HG03280 (cell line): ENCODE measurements at regions not wholly inside any gene's neighbourhood (a gene's known extent, or its start where the extent isn't known, plus 50 kb on each side); places are given as distances from the start of the nearest gene placed in this dataset.

Experiments used
- ATAC-seq: cut with Tn5 transposase; IDR thresholded peaks from one replicate; pipeline ENCODE4 v1.9.1; 2021; ENCODE audit warnings: mild to moderate bottlenecking, moderate library complexity; ENCODE audit not compliant: unreplicated experiment

- ATAC-seq, result no peak
Measured at GRCh38 chr15:69730281-69731080, 277.9 kb downstream of the RPLP1 start.

DNA sequence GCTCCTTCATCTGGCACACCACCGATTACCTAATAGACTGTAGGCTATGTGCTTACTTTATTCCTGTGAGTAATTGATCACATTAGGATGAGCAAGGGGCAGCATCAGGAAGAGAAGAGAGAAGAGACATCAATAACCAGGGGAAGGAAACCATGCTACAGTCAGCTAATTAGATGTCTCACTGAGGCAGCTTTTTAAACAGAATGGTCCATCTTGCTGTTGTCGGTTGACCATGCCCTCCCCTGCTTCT lies 278.4 kb downstream of the RPLP1 start:
- ATAC-seq, result no peak

DNA sequence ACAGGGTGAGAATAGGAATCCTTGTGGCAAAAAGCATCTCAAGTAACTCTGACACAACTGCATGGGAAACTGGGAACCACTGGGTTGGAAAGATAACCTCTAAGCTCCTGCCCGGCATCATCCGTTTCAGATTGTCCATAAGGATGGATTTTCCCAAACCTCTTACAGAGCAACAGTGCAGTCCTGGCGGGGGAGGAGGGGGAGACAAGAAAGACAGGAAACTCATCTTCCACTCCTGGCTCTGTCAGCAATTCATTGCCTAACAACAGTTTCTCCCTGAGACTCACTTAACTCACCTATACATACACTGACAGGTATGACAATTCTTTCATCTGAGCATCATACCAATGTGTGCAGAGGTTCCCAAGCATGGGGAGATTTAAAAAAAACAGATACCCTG lies 279.0 kb downstream of the RPLP1 start:
- ATAC-seq, result no peak

DNA sequence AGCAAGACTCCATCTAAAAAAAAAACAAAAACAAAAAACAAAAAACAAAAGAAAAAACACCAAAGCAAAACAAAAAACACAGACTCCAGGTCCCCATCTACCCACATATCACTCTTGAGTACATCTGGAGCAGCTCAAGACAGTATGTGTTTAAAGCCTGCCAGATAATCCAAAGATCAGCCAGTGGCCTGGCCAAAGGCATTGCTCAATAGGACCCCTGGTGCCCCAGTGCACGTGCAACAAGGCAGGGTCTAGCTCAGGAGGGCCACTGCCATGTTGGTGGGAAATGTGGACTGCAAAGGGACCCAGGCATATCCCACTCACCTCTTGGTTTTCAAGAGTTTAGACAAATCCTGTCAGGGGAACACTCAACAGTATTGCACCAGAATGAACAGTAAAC lies 279.5 kb downstream of the RPLP1 start:
- no peak for ATAC-seq

- no peak for ATAC-seq
Measured at GRCh38 chr15:69734699-69735098, 282.1 kb downstream of the RPLP1 start.

- ATAC-seq, result no peak
Measured at GRCh38 chr15:69735121-69735520, 282.5 kb downstream of the RPLP1 start.

DNA sequence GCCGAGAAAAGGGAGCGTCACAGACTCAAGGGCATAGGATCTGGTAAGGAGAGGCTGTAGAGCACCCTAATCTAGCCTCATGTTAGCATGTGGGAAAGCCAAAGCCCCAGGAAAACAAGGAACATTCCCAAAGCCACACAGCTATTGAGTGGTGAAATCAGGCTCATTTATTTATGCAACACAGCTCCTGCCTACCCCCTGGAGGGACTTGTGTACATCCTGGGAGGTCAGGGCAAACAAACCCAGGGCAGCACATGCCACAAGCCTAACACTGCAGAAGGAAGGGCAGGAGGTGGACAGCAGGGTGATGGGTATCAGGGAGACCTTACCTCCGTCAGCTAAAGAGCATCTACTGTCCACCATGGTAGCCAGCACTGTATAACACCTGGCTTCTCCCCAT lies 283.5 kb downstream of the RPLP1 start:
- ATAC-seq, result no peak

DNA sequence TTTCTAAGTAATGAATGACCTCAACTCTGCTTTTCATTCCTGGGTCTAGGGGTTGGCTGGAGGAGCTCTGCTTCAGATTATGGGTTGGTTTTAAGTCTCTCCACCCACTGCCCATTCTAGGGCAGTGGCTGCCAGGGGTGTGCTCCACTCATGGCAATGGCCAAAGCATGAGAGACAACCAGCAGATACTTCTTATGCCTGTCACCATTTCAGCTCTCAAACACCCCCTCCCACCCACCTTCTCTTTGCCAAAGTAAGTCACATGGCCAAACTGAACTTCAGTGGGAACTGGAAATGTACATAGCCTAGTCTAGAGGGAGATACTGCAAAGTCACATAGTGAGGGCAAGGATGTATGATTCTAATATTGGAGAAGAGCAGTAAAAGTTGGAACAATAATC lies 285.3 kb downstream of the RPLP1 start:
- no peak for ATAC-seq

- ATAC-seq, result no peak
Measured at GRCh38 chr15:69740684-69741083, 288.1 kb downstream of the RPLP1 start.

GRCh38 chr15:69742361-69742760 lies 289.7 kb downstream of the RPLP1 start:
- ATAC-seq, result no peak

DNA sequence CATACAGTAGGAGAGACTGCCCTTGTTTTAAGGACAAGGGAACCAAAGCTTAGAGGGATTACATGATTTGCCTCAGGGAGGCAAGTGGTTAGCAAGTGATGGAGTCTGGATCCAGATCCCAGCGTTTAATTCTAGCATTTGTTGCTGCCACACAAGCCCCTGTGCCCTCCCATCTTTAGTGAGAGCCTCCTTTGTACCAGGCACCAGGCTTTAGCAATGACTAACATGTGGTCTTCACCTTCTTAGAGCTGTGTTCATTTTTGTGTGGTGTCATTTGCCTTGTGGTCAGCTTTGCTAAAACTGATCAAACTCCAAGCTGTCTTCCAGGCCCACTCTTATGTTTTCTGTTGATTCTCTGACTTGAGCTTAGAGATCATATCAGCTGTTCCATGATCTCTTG lies 290.5 kb downstream of the RPLP1 start:
- no peak for ATAC-seq

- ATAC-seq, result no peak
Measured at GRCh38 chr15:69744391-69745162, 292.0 kb downstream of the RPLP1 start.

DNA sequence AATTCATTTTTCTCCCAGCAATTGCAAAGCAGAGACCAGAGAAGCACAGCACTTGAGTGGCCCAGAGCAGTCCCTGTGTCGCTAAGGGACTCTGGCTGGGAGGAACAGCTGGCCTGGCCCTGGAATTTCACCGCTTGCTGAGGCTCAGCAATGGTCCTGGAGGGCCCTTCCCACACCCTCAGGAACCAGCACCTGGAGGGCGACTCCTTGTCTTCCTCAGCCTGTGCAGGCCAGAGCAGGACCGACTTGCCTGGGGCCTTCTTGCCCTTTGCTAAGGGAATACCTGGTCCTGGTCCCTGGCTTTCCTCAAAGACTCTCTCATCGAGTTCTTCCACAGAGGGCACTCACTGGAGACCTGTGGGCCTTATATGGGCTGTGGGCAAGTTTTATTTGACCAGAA lies 294.6 kb downstream of the RPLP1 start:
- ATAC-seq, result no peak

DNA sequence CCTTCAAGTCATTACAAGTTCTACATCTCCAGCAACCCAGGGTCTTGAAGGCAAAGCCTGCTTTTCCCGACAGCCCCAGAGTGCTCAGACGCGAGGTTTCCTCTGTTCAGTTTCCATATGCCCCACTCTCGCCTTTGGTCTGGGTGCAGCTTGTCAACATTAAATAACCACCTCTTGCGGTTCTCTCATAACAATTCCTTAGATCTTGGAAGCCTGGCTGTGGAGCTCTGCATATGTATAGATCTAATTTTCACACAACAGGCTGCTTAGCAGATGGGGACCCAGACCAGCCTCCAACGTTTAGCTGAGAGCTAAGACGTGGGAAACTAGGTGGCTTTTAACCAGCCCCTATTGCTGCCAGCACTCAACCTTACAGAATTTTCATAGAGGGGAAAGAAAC lies 295.5 kb downstream of the RPLP1 start:
- ATAC-seq, result no peak

GRCh38 chr15:69748576-69749185 lies 296.1 kb downstream of the RPLP1 start:
- no peak for ATAC-seq

GRCh38 chr15:69749274-69749673 lies 296.7 kb downstream of the RPLP1 start:
- no peak for ATAC-seq

DNA sequence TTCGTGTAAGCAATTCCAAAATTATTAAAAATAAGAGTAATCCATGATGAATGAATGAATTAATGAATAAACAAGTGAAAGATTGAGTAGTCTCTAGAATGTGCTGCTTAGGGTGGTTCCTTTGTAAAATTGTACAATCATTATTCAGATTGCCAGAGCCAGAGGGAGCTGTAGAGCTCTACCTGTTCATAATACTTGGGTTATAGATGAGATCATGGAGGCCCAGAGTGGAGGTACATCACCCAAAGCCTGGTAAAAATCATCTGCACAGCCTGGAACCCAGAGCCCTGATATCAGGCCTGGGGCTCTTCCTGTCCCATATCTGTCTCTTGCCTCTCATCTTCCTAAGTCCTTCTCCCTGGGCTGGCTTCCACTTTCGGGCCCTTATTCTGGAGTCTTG lies 297.2 kb downstream of the RPLP1 start:
- ATAC-seq, result no peak

DNA sequence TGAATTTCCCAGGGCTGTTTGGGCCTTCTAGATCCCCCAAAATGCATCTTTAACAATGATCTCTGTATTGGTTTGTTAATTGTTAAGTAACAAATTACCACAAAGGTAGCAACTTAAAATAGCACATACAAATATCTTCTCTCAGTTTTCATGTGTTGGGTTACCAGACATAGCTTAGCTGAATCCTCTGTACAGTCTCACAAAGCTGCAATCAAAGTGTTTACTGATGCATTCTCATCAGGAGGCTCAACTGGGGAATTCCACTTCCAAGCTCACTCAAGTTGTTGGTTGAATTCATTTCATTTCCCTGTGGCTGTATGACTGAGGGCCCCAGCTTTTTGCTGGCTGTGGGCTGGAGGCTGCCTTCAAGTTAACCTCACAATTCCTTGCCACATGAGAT lies 297.6 kb downstream of the RPLP1 start:
- no peak for ATAC-seq

DNA sequence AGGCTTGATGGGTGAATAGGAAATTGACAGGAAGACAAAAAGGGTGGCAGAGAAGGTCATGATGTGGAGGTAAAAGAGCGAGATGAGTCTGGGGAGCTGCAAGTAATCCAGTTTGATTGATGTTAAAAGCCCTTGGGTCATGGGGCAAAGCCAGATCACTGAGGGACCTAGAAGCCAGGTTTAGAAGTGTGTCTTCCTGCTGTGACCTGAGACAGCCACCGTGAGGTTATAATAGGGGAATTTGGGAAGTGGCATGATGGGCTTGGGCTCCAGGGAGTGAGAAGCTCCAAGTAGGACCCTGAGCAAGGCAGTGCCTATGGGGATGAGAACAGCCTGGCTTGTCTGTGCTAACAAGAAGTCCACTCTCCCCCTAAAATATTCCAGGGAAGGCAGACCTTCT lies 298.5 kb downstream of the RPLP1 start:
- ATAC-seq, result no peak

GRCh38 chr15:69751566-69751965 lies 298.9 kb downstream of the RPLP1 start:
- no peak for ATAC-seq

- ATAC-seq, result no peak
Measured at GRCh38 chr15:69753867-69754266, 301.2 kb downstream of the RPLP1 start.

GRCh38 chr15:69754313-69754712 lies 301.7 kb downstream of the RPLP1 start:
- ATAC-seq, result no peak
